GM12878 (cell line): ENCODE measurements at regions not wholly inside any gene's neighbourhood (a gene's known extent, or its start where the extent isn't known, plus 50 kb on each side); places are given as distances from the start of the nearest gene placed in this dataset.

Source experiments
- DPF2 ChIP-seq: fragments of 450-650 bp; IDR thresholded peaks from 2 replicates; pipeline ENCODE4 v1.6.1; 2017; ENCODE audit warnings: mild to moderate bottlenecking
- MXI1 ChIP-seq: fragments of 150-350 bp; IDR thresholded peaks from 2 replicates; pipeline ENCODE4 v1.6.1; 2011; ENCODE audit warnings: low read depth, mild to moderate bottlenecking, inconsistent platforms, low read length, improper control_type of control experiment

GRCh38 chr12:75816897-75817296, 214.7 kb downstream of the PHLDA1 start:
- TF ChIP-seq DPF2 (no peak), MXI1 (no peak)
